Stimulated activated CD4-positive, alpha-beta T cell treated with anti-CD3 and anti-CD28 coated beads, Interleukin-12 subunit alpha, Interleukin-12 subunit beta, amount 100 ng/mL, for 4 hours (primary cell): ENCODE measurements at regions not wholly inside any gene's neighbourhood (a gene's known extent, or its start where the extent isn't known, plus 50 kb on each side); places are given as distances from the start of the nearest gene placed in this dataset.
"Not testable (repeated sequence)": the region's sequence is repeated elsewhere in the genome, so short reads cannot be mapped to it uniquely, and the experiment has no call there.

Source experiments
- DNase-seq: peaks from one replicate; pipeline ENCODE4 v3.0.0-alpha.2; 2020

- no peak for DNase-seq
Measured at GRCh38 chr17:72565758-72566157, 444.9 kb downstream of the SOX9 start.

GRCh38 chr17:72566671-72567484 lies 446.1 kb downstream of the SOX9 start:
- no peak for DNase-seq

- DNase-seq: no peak
Measured at GRCh38 chr17:72567774-72568173, 447.0 kb downstream of the SOX9 start.

- no peak for DNase-seq
Measured at GRCh38 chr17:72569148-72569946, 448.5 kb downstream of the SOX9 start.

- no peak for DNase-seq
Measured at GRCh38 chr17:72571813-72572396, 451.1 kb downstream of the SOX9 start.

- DNase-seq: no peak
Measured at GRCh38 chr17:72572604-72573491, 452.0 kb downstream of the SOX9 start.

- DNase-seq: not testable (repeated sequence)
Measured at GRCh38 chr17:72573492-72573801, 452.6 kb downstream of the SOX9 start.

GRCh38 chr17:72574675-72575510 lies 454.1 kb downstream of the SOX9 start:
- DNase-seq: no peak

GRCh38 chr17:72575542-72576233 lies 454.9 kb downstream of the SOX9 start:
- no peak for DNase-seq

- no peak for DNase-seq
Measured at GRCh38 chr17:72576289-72576759, 455.5 kb downstream of the SOX9 start.

- no peak for DNase-seq
Measured at GRCh38 chr17:72578817-72579470, 458.1 kb downstream of the SOX9 start.

- no peak for DNase-seq
Measured at GRCh38 chr17:72579990-72580320, 459.1 kb downstream of the SOX9 start.

- DNase-seq: no peak
Measured at GRCh38 chr17:72580321-72581127, 459.7 kb downstream of the SOX9 start.

GRCh38 chr17:72587156-72587555 lies 466.3 kb downstream of the SOX9 start:
- no peak for DNase-seq

GRCh38 chr17:72587773-72588511 lies 467.1 kb downstream of the SOX9 start:
- no peak for DNase-seq

GRCh38 chr17:72588561-72588960 lies 467.7 kb downstream of the SOX9 start:
- no peak for DNase-seq

GRCh38 chr17:72588961-72589360 lies 468.1 kb downstream of the SOX9 start:
- DNase-seq: no peak

- no peak for DNase-seq
Measured at GRCh38 chr17:72590382-72590781, 469.6 kb downstream of the SOX9 start.

GRCh38 chr17:72590882-72591281 lies 470.1 kb downstream of the SOX9 start:
- no peak for DNase-seq
